GM19372 (cell line): ENCODE measurements at regions not wholly inside any gene's neighbourhood (a gene's known extent, or its start where the extent isn't known, plus 50 kb on each side); places are given as distances from the start of the nearest gene placed in this dataset.

ENCODE experiments used
- ATAC-seq: cut with Tn5 transposase; IDR thresholded peaks from one replicate; pipeline ENCODE4 v1.9.1; 2021; ENCODE audit warnings: mild to moderate bottlenecking, low read depth, moderate library complexity; ENCODE audit not compliant: unreplicated experiment

DNA sequence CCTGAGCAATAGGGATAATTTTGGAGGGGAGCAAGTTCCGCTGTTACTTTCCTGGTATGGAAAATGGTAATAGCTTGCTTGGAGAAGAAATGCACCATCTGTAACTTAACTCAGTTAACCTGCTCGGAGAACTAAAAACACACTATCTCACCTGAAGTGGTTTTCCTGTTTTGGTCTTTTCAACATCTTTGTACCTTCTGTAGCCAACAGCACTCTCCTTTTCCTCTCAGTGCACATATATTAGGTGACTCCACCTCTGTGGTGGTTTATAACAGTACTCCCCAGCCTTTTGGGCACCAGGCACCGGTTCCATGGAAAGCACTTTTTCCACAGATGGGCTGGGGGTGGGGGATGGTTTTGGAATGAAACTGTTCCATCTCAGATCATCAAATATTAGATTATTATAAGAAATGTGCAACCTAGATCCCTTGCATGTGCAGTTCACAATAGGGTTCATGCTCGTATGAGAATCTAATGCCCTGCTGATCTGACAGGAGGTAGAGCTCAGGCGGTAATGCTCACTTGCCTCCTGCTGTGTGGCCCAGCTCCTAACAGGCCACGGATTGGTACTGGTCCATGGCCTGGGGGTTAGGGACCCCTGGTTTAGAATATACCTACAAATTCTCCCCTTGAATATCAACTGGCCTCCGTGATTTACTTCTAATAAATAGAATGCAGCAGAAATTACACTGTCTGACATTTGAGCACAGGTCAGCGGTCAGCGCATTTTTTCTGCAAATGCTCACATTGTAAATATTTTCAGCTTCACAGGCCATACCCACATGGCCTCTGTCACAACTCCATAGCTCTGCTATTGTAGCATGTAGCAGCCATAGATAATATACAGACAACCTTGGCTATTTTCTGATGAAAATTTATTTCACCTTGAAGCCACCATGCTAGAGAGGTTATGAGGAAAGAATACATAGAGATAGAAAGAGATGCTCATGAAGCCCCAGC lies 83.8 kb upstream of the SUCLG2 start:
- no peak for ATAC-seq

DNA sequence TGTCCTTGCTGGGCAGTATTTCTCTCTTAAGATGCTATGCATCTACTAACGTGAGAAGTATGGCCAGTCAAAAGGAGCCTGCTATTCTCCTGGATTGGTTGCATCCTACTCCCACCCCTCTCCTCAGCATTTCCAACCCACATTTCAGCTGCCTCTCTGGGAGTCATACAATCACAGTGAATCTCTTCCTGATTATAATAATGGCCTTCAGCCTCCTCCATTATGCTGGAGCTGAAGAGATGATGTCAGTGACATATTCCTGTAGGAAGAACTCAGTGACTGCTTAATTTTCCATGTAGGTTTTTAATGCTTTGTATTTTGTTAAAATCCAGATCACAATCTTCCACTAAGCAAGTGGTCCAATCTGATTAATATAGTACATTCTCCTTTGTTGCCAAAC lies 82.7 kb upstream of the SUCLG2 start:
- ATAC-seq, result no peak

GRCh38 chr3:67733269-67733950 lies 79.0 kb upstream of the SUCLG2 start:
- ATAC-seq, result no peak

- ATAC-seq, result no peak
Measured at GRCh38 chr3:67724434-67724833, 70.0 kb upstream of the SUCLG2 start.

- no peak for ATAC-seq
Measured at GRCh38 chr3:67723863-67724262, 69.5 kb upstream of the SUCLG2 start.

- ATAC-seq, result no peak
Measured at GRCh38 chr3:67719333-67719732, 64.9 kb upstream of the SUCLG2 start.

DNA sequence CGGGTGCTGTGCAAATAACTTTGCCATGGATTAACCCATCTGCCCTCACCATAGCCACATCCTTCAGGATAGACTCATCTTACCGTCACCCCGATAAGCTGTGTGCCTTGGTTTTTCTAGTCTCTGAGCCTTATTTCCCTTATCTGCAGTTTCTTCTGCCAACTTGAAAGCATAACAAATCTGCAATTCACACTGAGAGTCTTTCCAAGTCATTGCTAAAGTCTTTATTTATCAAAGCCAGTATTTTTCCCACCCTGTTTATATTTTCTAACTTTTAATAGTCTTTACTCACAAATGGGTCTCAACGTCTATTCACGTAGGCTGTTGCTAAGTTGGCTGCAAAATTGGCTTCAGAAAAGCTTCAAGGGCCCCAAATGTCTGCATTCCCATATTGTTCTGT lies 61.6 kb upstream of the SUCLG2 start:
- ATAC-seq, result no peak

GRCh38 chr3:67713764-67714469 lies 59.5 kb upstream of the SUCLG2 start:
- no peak for ATAC-seq

DNA sequence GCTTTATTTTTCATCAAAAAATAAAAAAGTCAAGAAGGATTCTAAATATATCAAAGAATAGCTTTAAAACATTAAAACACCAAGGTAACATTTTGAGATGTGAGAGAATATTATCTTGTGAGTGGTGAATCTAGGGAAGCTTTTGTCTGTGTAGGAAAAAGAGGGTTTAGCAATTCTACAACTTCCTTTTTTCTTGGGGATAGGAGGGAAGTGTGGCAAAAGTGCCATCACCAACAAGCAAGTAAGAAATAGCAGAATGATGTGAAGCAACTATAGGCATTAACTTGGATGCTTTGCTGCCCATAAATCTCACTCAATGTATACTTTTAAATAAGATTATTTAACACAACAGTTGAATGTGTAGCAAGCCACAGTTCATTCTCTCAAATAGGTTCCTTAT lies 57.8 kb upstream of the SUCLG2 start:
- no peak for ATAC-seq

DNA sequence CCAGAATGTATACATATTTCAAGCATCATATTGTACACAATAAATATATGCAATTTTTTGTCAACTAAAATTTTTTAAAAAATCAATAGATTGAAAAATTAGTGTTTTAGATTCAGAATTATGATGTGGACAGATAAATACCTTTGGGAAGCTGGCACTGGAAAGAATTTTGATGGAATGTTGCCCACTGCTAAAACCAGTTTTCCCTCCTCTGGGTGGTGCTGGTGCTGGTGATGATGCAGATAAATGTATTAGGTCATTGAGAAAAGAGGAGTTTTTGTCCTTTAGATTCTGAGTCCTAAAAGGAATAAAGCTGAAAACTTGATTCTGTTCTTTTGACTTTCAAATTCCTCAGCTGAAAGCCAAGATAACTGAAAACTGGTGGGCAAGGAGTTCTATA lies 56.0 kb upstream of the SUCLG2 start:
- no peak for ATAC-seq

DNA sequence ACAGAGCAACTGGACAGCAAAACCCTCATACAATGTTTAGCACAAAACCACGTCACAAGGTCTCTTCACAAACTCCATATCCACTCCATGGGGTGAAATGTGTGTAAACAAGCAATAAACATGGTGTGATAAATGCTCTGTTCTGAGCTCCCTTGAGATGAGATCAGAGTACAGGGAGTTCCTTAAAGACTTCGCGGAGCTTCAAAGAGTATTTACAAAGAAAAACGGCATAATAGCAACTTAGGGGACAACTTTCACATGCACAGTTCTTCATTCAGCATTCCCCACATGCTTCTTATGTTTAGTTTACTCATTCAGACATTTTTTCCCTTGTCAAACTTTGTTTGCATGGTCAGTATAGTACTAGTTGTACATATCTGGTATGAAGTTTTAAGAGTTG lies 52.5 kb upstream of the SUCLG2 start:
- no peak for ATAC-seq

GRCh38 chr3:67704322-67704721 lies 49.9 kb upstream of the SUCLG2 start:
- ATAC-seq, result no peak
